Stimulated activated CD4-positive, alpha-beta T cell treated with anti-CD3 and anti-CD28 coated beads, Interleukin-12 subunit alpha, Interleukin-12 subunit beta, amount 100 ng/mL, for 24 hours (primary cell): ENCODE measurements at regions not wholly inside any gene's neighbourhood (a gene's known extent, or its start where the extent isn't known, plus 50 kb on each side); places are given as distances from the start of the nearest gene placed in this dataset.
"Not testable (repeated sequence)": the region's sequence is repeated elsewhere in the genome, so short reads cannot be mapped to it uniquely, and the experiment has no call there.

Experiments
- DNase-seq, 2 experiments: peaks; one replicate each; pipeline ENCODE4 v3.0.0-alpha.2; 2020; ENCODE audit warnings: low read depth in 2 of 2

- DNase-seq = no peak
These were observed 226.8 kb downstream of the NMUR2 start for GRCh38 chr5:152178350-152178699.

DNA sequence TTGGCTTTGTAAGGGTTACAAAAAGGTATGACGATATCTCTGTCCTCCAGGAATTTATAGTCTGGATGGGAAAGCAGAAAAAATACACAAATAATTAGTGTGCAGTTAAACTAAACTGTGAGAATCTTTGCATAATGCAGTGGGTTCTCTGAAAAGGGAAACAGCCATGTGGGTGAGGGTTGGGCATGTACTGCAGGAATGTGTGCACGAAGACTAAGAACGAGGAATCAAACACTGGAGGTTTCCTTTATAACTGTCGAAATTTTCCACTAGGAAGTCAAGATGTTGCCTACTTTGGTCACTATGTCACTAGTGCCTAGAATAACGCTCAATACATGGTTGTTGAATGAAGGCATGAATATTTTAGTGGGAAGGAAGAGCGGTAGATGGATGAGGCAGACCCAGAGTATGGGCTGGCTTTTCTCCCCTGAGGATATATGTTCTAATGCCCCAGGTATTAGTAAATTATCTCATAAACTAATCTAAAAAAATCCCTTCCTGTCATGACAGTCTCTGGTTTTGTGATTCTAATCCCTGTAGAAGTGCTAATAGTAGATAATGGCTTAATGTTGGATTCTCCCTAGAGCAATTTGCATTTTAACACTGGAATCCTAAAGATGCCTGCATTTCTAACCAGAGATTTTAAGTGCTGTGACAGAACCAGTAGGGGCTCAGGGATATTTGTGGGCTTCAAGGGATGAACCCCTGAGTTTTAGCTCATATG, 227.3 kb downstream of the NMUR2 start:
- no peak for DNase-seq

DNA sequence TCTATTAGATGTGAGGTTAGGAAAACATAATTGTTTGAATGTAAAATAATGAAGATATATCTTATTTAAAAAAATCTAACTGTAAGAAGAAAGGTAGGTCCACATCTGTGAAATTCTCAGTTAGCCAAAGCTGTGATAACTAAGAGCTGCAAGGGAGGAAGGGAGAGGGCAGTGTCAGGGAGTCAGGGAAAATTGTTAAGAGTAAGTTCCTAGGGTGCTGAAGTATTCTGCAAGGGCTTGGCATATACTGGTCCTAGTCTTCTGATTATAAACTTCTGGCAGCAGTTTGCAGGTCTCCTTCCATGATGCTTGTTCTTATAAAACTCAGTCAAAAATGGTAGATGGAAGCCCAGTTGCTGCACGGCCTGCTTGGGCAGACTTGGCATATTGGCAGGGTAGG, 233.2 kb downstream of the NMUR2 start:
- DNase-seq = no peak

- DNase-seq = no peak
These were observed 234.7 kb downstream of the NMUR2 start for GRCh38 chr5:152170350-152170749.

GRCh38 chr5:152164860-152165259, 240.2 kb upstream of the GLRA1 start:
- DNase-seq = no peak

DNA sequence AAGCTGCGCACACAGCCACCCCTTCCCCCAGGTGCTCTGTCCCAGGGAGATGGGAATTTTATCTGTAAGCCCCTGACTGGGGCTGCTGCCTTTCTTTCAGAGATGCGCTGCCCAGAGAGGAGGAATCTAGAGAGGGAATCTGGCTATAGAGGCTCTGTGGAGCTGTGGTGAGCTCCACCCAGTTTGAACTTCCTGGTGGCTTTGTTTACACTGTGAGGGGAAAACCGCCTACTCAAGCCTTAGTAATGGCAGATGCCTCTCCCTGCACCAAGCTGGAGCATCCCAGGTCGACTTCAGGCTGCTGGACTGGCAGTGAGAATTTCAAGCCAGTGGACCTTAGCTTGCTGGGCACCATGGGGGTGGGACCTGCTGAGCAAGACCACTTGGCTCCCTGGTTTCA, 235.2 kb upstream of the GLRA1 start:
- DNase-seq = not testable (repeated sequence)

GRCh38 chr5:152154452-152154851, 229.8 kb upstream of the GLRA1 start:
- not testable (repeated sequence) for DNase-seq

DNA sequence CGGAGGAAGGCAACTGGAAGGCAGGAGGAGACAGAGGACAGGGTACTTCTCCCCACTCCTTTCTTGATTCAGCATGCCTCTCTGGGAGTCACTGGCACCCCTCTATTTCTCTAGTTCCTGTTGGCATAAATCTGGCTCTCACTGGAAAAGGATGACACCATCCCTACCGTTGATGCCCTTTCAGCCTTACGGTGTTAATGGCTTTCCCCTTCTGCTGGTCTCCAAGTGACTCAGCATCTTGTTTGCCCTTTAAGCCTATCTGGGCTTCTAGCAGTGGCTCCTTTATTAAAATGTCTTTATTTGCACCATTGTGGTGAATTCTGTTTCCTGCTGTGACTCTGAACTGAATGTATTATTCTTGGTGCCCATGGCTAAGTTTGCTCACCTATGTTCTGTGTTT, 227.3 kb upstream of the GLRA1 start:
- no peak for DNase-seq

DNA sequence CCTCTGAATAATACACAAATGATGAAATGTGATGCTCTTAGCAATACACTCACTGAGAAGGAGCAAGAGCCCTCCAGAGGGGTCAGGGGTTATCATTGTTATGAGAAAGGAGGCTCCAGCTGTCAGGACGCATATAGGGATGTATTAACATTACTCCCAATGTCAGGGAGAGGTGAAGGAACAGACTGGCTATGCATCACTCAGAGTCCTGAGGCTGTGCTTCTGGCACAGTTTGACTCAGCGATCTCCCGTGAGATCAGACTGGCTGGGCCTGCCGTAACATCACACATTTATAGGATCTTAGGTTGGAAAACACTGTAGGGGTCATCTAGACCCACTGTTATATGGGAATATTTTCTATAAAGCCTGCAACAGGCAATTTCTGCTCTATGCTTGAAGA, 226.5 kb upstream of the GLRA1 start:
- DNase-seq = no peak

DNA sequence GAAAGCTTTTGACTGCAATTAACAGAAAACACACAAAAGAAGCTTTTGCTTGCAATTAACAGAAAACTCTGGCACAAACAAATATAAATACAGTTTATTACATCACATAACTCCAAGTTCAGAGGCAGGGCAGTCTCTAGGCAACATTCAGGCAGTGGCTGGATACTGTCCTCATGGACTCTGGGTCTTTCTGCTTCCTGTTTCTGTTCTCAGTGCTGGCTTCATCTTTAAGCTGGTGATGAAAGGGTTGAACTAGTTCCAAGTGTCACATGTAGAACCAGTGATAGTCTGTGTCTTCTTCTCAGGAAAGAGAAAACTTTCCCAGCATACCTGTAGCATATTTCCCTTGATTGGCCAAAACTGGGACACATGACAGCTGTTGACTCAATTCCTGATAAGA, 222.6 kb upstream of the GLRA1 start:
- DNase-seq = no peak

DNA sequence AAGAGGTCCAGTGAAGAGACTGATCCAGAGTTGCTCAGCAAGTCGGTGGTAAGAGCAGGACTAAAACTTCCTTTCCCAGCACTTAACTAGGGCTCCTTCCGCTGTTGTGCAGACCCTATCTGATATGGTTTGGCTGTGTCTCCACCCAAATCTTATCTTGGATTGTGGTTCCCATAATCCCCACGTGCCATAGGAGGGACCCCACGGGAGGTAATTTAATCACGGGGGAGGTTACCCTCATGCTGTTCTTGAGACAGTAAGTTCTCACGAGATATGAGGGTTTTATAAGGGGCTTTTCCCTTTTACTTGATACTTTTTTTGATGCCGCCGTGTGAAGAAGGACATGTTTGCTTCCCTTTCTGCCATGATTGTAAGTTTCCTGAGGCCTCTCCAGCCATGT, 221.9 kb upstream of the GLRA1 start:
- no peak for DNase-seq

- DNase-seq = no peak
These were observed 219.9 kb upstream of the GLRA1 start for GRCh38 chr5:152144556-152144955.

DNA sequence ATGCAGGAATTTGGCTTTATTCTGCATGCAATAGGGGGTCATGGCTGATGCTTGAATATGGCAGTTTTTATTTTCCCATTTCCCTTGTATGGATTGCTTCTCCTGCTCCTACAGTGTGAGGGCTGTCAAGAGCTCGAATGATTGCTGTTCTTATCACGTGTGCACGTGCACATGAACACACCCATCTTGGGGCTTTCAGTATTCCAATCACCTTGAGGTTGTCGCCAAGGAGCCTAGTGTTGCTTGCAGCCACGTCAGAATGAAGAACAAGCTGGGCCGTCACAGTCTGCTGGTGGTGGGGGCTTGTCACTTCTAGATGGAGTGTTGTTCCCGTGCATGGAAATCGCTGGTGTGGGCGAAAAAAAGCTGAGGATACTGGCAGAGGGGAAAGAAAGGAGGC, 219.4 kb upstream of the GLRA1 start:
- no peak for DNase-seq

DNA sequence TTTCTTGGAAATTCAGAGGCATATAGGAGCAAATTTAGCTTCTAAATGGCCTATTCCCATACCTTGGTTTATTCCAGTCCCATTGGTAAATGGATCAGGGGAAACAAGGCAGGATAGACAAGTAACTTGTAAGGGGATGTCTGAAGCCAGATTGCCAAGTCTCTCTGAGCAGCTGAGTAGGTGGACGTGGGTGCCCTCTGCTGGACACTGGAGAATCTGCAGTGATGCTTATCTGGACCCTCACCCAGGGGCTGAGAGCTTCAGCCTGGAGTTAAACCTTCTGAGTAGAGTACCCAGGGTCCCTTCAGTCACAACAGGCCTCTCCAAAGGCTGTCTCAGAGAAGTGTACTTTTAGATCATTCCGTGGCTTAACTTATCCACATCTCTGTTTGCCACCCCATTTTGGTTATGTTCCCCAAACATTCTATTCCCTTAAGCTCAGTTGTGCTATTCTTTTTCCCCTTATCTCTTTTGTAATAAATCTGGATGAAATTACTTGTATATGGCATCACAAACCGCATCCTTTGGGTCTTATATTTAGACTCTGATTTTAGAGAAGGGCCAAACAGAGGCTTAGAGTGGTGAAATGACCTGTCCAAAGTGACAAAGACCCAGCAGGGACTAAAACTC, 218.3 kb upstream of the GLRA1 start:
- DNase-seq = peak; percentile 25 to 52

DNA sequence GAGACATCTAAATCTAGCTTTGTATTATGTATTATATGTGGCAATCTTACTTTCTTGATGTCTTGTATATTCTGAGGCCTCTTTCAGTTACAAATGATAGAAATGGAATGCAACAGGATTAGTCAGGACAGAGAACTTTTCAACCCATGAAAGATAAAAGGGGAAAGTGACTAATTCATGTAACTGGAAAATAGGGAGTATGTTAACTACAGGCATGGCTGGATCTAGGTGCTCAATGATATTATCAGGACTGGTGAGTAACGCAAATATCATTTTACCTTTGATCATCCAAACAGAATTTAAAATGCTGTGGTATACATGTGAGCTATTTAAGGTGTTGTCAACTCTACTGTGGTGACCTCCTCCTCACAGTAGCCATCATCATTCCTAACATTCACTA, 215.7 kb upstream of the GLRA1 start:
- DNase-seq = no peak

DNA sequence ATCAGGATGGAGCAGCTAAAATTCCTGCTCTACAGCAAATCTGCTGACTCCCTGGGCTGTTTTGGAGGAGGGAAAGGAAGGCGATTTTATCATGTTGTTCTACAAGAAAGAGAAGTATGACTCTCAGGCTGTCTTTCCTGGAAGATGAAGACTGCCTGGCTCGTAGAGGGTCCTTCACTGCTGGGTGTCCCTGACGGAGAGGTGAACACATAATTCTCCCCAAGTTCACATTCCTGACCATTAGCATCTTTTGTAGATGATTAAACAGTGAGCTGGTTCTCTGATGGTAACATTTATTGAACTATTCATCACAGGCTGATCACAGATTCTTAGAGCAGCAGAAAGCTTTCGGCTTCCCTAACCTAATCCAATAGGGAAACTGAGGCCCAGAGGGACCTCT, 212.4 kb upstream of the GLRA1 start:
- DNase-seq = no peak

- DNase-seq = no peak
These were observed 211.7 kb upstream of the GLRA1 start for GRCh38 chr5:152136321-152136720.

DNA sequence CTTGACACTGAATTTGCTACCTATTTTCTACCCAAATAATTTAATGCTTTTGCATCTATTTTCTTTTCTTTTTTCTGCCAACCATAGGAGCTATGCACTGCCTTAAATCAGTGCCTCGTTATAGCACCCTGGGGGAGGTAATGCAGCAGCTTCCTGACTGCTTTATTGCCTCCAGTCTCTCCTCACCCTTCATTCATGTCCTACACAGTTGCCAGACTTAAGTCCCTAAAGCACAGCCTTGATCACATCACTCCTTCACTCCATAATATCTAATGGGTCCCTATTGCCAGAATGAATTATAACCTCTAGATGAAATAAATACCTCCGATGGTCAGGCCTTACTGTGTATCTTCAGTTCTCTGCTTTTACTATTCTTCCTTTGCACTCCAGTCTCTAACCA, 211.2 kb upstream of the GLRA1 start:
- DNase-seq = no peak

DNA sequence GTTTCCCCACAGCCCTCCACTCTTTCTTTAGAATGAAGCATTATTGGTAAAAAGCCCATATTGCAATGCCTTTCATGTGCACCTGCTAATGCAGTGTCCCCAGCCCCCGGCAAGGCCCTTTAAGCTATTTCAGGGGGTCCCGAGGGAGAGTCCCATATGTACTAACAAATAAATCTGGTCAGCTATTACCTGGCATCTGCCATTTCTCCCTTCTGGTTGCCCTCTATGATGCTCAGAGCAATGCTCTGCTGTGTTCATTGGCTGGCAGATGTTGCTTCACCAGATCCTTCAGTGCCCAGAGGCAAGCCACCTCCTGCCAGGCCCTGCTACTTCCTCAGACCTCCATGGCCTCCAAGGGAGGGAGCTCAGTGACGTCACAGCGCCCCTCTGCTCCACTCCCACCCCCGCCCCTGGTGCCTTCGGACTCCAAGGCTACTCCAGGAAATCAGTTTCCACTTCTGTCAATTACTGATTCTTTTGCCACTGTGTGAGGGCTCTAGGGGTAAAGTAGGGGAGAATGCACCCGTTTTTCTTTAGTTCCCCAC, 201.1 kb upstream of the GLRA1 start:
- no peak for DNase-seq

DNA sequence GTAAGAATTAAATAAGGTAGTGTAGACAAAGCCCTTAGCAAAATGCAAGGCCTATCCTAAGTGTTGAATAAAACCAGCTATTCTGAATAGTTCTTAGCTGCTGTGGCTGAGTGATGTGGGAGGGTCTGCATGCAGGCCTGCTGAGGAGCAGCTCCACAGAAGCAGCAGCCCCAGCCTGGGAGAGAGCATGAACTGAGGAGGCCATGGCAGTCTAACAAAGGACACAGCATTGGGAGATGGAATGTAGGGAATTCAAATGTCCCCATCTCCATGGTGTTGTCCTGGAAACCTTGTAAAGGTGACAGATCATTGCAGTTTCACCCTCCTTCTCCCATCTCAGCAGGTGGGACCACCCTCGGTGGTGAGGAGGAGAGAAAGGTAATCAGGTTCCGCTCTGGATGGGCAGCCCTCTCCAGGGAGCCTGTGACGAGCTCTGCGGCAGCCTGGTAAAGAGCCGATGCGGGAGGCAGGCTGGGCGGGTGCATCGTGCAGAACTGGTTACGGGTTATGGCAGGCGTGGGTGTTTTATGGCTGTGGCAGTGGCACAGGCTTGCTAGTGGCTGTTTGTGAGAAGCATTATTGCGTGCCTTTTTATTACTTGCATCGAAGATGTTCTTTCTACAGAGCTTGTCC, 199.9 kb upstream of the GLRA1 start:
- no peak for DNase-seq

DNA sequence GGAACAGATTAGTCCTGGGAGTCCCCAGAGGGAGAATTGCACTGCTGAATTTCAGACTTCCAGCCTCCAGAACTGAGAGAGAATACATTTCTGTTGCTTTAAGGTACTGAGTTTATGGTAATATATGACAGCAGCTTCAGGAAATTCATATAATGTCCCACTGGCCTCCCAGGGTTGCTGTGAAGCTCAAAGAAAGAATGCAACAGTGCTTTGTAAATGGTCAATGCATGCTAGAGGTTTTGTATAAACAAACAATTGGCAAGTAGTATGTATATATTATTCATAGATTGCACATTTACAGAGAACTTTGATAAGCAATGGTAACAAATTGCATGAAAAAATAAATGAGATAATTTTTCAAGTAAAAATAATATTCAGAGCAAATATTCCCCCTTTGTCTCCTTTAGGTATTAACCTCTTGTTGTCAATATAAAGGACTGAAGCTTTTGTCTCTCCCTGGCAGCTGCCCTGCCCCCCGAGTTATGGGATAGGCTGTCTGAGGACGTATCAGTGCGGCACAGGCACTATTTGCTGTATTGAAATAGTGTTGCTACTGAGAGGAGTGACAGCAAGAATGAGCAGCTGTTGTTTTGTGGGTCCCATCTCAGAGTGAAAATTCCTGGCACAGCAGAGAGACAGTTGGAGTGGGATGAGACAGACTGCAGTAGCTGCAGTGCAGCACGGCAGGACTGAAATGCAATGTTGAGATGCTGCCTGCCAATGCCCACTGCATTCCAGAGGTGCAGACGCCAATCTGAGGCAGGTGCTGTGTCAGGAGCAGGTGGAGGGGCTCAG, 194.2 kb upstream of the GLRA1 start:
- no peak for DNase-seq

GRCh38 chr5:152116934-152117333, 192.3 kb upstream of the GLRA1 start:
- DNase-seq = no peak
